ENCODE measurements at regions not wholly inside any gene's neighbourhood (a gene's known extent, or its start where the extent isn't known, plus 50 kb on each side); places are given as distances from the start of the nearest gene placed in this dataset.

DNA sequence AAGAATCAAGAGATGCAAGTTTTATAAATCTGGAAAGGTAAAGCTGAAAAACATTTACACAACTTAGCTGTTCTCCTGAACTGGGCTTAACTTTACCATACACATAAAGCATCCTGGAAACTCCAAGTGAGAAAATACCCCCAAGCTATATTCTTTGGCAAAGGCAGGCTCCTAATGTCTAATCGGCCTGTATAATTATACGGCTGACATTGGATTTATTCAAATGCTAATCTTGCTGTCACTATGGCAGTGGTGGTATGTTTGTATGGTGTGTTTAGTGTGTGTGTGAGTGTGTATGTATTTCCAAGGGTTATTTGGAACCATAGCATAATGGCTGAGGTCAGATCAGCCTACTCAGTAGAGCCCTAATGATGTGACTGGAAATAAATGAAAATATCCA is 1031.8 kb upstream of the ZEB2 start:
- Histone ChIP-seq H4K91ac (ENCODE audit: insufficient read length, low read depth, low read length) (no peak overlapping the region), H3K18ac (ENCODE audit: insufficient read length, low read depth, low read length) (no peak overlapping the region), H3K9me3 (ENCODE audit: control insufficient read depth, low read depth, low read length) (no peaks in the 10 kb centered on the region), H3K23me2 (ENCODE audit: insufficient read length, low read depth, low read length, poor library complexity, severe bottlenecking) (no peaks in the 10 kb centered on the region), H3K4me2 (ENCODE audit: insufficient read depth, insufficient read length, low read length) (no peak overlapping the region), H3K79me2 (ENCODE audit: insufficient read depth, low read length) (no peaks in the 10 kb centered on the region), H2BK5ac (ENCODE audit: insufficient read length, low read length) (no peak overlapping the region), H3K79me1 (ENCODE audit: insufficient read depth, low read depth, low read length, poor library complexity, severe bottlenecking) (no peaks in the 10 kb centered on the region), H3K4me1 (ENCODE audit: insufficient read depth, low read length) (no peaks in the 10 kb centered on the region), H4K8ac (replicated peaks; ENCODE audit: insufficient read length, low read depth, low read length) (no peak overlapping the region), H2BK12ac (ENCODE audit: insufficient read length, low read depth, low read length) (no peak overlapping the region), H3K27me3 (ENCODE audit: insufficient read depth, low read length) (no peaks in the 10 kb centered on the region), H2BK120ac (ENCODE audit: low read depth, low read length, poor library complexity, severe bottlenecking) (no peak overlapping the region), H3K9ac (ENCODE audit: extremely low read depth, insufficient read length, low read length) (no peak overlapping the region), H3T11ph (ENCODE audit: low read length) (no peak overlapping the region), H2AK5ac (ENCODE audit: insufficient read length, low read length) (no peak overlapping the region), H3K27ac (ENCODE audit: insufficient read length, low read depth, low read length) (no peak overlapping the region), H2AFZ (ENCODE audit: low read length) (no peak overlapping the region), H3K23ac (ENCODE audit: insufficient read length, low read depth, low read length) (no peak overlapping the region), H4K5ac (ENCODE audit: insufficient read length, low read depth, low read length) (no peak overlapping the region), H3K56ac (ENCODE audit: insufficient read length, low read depth, low read length) (no peak overlapping the region), H3K4ac (ENCODE audit: low read depth, low read length) (no peak overlapping the region), H2BK15ac (ENCODE audit: low read depth, low read length) (no peak overlapping the region), H4K20me1 (ENCODE audit: control insufficient read depth, insufficient read depth, insufficient read length) (no peaks in the 10 kb centered on the region), H3K14ac (ENCODE audit: insufficient read depth, low read length) (no peak overlapping the region), H2BK20ac (ENCODE audit: low read depth, low read length, poor library complexity, severe bottlenecking) (no peak overlapping the region)
- Mint-ChIP-seq H3K27ac (no peak overlapping the region), H3K27me3 (ENCODE audit: low read depth) (no peaks in the 10 kb centered on the region), H3K4me1 (peaks cover 5 to 10% of the 10 kb centered on the region in 2 experiments; a peak in 2 of 4 replicates), H3K36me3 (ENCODE audit: insufficient read depth in 1 of 3, low read depth in 3 of 3) (no peaks in the 10 kb centered on the region), H3K9me3 (no peaks in the 10 kb centered on the region), H3K4me3 (no peak overlapping the region)
- DNase-seq, result no peak
- TF ChIP-seq, protein P1, sequence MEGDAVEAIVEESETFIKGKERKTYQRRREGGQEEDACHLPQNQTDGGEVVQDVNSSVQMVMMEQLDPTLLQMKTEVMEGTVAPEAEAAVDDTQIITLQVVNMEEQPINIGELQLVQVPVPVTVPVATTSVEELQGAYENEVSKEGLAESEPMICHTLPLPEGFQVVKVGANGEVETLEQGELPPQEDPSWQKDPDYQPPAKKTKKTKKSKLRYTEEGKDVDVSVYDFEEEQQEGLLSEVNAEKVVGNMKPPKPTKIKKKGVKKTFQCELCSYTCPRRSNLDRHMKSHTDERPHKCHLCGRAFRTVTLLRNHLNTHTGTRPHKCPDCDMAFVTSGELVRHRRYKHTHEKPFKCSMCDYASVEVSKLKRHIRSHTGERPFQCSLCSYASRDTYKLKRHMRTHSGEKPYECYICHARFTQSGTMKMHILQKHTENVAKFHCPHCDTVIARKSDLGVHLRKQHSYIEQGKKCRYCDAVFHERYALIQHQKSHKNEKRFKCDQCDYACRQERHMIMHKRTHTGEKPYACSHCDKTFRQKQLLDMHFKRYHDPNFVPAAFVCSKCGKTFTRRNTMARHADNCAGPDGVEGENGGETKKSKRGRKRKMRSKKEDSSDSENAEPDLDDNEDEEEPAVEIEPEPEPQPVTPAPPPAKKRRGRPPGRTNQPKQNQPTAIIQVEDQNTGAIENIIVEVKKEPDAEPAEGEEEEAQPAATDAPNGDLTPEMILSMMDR (conservative IDR thresholded peaks at IDR 0.05), result no peak
- no CpG with 5 or more reads among the region's 2 CpGs for WGBS (ENCODE audit: extremely low coverage, insufficient read length, low lambda C conversion rate)
